ENCODE measurements at regions not wholly inside any gene's neighbourhood (a gene's known extent, or its start where the extent isn't known, plus 50 kb on each side); places are given as distances from the start of the nearest gene placed in this dataset.

GRCh38 chr10:59582058-59582457, 127.6 kb downstream of the SLC16A9 start:
- H3K79me2 ChIP-seq (ENCODE audit: low read length) = no peaks in the 10 kb centered on the region
- H2AFZ ChIP-seq (ENCODE audit: low read length) = no peak overlapping the region
- no peak overlapping the region for H3K9ac ChIP-seq (ENCODE audit: low read length)
- no peak for DNase-seq
- no peak overlapping the region for H3K4me3 ChIP-seq (ENCODE audit: low read length)
- TF ChIP-seq EZH2 (optimal IDR thresholded peaks at IDR 0.05; ENCODE audit: low read depth, low read length) (no peak), CTCF (IDR thresholded peaks at IDR 0.05; ENCODE audit: low read length) (no peak), EZH2phosphoT487 (IDR thresholded peaks at IDR 0.05; ENCODE audit: low read length) (no peak)
- no peak overlapping the region for H3K4me2 ChIP-seq (ENCODE audit: low read depth, low read length)
- H3K9me2 ChIP-seq (replicated peaks; ENCODE audit: insufficient read depth, low read length) = no peaks in the 10 kb centered on the region
- no peaks in the 10 kb centered on the region for H3K36me3 ChIP-seq (replicated peaks; ENCODE audit: insufficient read depth, low read length)
- no peaks in the 10 kb centered on the region for H3K9me3 ChIP-seq (replicated peaks; ENCODE audit: insufficient read depth, low read length)
- no peaks in the 10 kb centered on the region for H3F3A ChIP-seq (ENCODE audit: insufficient read depth, low read length)
- no peak overlapping the region for H3K27ac ChIP-seq (ENCODE audit: low read length)
- H4K20me1 ChIP-seq (ENCODE audit: insufficient read depth, low read length) = no peaks in the 10 kb centered on the region
- H3K4me1 ChIP-seq (ENCODE audit: low read length) = no peaks in the 10 kb centered on the region
- no peaks in the 10 kb centered on the region for H3K27me3 ChIP-seq (replicated peaks; ENCODE audit: insufficient read depth, low read length)

DNA sequence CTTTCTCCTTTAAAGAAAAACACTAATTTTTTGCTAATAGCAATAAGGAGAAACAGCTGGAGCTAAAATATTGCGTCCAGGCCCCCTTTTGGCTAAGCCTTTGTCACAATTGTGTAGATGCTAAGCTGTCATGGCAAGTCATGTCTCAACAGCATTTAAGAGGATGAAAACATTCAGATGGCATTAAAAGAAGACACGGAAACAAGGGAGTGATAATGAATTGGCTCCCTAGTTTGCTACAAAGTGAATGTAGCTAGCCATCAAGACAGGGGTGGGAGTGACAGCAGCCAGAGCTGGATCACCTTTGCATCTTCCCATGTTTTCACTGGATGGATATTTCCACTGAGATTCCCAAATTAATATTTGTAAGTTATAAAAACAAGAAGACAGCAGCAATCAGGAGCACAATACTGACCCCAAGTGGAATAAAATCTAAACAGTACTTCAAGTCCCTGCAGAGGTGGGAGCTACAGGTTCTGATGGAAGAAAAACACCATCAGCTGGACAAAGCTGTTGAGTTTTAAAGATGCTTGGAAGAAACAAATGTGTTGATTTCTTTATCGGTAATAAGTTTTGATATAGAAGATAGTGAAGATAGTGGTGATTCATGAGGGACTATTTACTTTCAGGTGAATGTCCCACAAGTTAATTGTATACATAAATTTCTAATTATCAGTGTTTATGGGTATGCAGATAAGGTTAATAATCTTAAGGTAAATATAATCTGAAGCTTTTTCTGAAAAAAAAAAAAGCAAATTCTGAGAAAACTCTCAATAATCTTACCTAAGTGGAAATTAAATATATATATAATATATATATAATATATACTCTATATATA, 129.4 kb downstream of the SLC16A9 start:
- Histone ChIP-seq H3K27me3 (replicated peaks; ENCODE audit: insufficient read depth, low read length) (no peaks in the 10 kb centered on the region), H3K4me1 (ENCODE audit: low read length) (no peaks in the 10 kb centered on the region), H2AFZ (ENCODE audit: low read length) (no peak overlapping the region), H3K79me2 (ENCODE audit: low read length) (no peaks in the 10 kb centered on the region), H3K9me2 (replicated peaks; ENCODE audit: insufficient read depth, low read length) (no peaks in the 10 kb centered on the region), H3F3A (ENCODE audit: insufficient read depth, low read length) (no peaks in the 10 kb centered on the region), H3K27ac (ENCODE audit: low read length) (no peak overlapping the region), H3K9ac (ENCODE audit: low read length) (no peak overlapping the region), H4K20me1 (ENCODE audit: insufficient read depth, low read length) (no peaks in the 10 kb centered on the region), H3K4me3 (ENCODE audit: low read length) (no peak overlapping the region), H3K9me3 (replicated peaks; ENCODE audit: insufficient read depth, low read length) (no peaks in the 10 kb centered on the region), H3K36me3 (replicated peaks; ENCODE audit: insufficient read depth, low read length) (no peaks in the 10 kb centered on the region), H3K4me2 (ENCODE audit: low read depth, low read length) (no peak overlapping the region)
- TF ChIP-seq EZH2phosphoT487 (IDR thresholded peaks at IDR 0.05; ENCODE audit: low read length) (no peak), CTCF (IDR thresholded peaks at IDR 0.05; ENCODE audit: low read length) (peak; percentile 51), EZH2 (optimal IDR thresholded peaks at IDR 0.05; ENCODE audit: low read depth, low read length) (no peak)
- DNase-seq = peak; percentile 13

DNA sequence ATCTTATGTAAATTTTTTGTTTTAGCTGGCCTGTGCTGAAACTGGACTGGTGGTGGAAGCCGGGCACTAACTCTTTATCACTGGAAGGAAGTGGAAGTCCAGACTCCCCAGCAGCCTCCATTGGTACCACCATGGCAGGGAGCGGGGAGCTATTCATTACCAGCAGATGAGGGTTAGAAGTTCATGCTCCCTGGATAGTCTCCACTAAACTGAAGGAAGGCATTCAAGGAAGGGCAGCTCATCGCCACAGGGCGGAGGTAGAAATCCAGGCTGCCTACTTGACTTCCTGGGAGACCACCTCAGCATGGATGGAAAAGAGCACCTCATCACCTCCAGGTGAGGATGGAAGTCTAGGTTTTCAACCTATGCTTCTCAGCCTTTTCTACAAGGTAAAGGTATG, 130.9 kb downstream of the SLC16A9 start:
- Histone ChIP-seq H2AFZ (ENCODE audit: low read length) (no peak overlapping the region), H3K4me3 (ENCODE audit: low read length) (no peak overlapping the region), H3K4me1 (ENCODE audit: low read length) (no peaks in the 10 kb centered on the region), H3F3A (ENCODE audit: insufficient read depth, low read length) (no peaks in the 10 kb centered on the region), H3K9me2 (replicated peaks; ENCODE audit: insufficient read depth, low read length) (no peaks in the 10 kb centered on the region), H3K9me3 (replicated peaks; ENCODE audit: insufficient read depth, low read length) (no peaks in the 10 kb centered on the region), H3K9ac (ENCODE audit: low read length) (no peak overlapping the region), H4K20me1 (ENCODE audit: insufficient read depth, low read length) (no peaks in the 10 kb centered on the region), H3K36me3 (replicated peaks; ENCODE audit: insufficient read depth, low read length) (no peaks in the 10 kb centered on the region), H3K79me2 (ENCODE audit: low read length) (no peaks in the 10 kb centered on the region), H3K4me2 (ENCODE audit: low read depth, low read length) (no peak overlapping the region), H3K27me3 (replicated peaks; ENCODE audit: insufficient read depth, low read length) (no peaks in the 10 kb centered on the region), H3K27ac (ENCODE audit: low read length) (no peak overlapping the region)
- no peak for DNase-seq
- no peak for TF ChIP-seq EZH2phosphoT487 (IDR thresholded peaks at IDR 0.05; ENCODE audit: low read length)
- TF ChIP-seq CTCF (IDR thresholded peaks at IDR 0.05; ENCODE audit: low read length) = no peak
- TF ChIP-seq EZH2 (optimal IDR thresholded peaks at IDR 0.05; ENCODE audit: low read depth, low read length) = no peak

Data from MM.1S (cell line).